HepG2 (cell line): ENCODE measurements at regions not wholly inside any gene's neighbourhood (a gene's known extent, or its start where the extent isn't known, plus 50 kb on each side); places are given as distances from the start of the nearest gene placed in this dataset.

Source experiments
- ATAC-seq: fragments of 200-7000 bp; cut with Tn5 transposase; 3 replicates; pipeline ENCODE4 v1.9.1; 2020; ENCODE audit warnings: mild to moderate bottlenecking, moderate library complexity
- BruUV-seq: library from RNA; stranded (reverse); fragments of 400-500 nt; replicated peaks from 2 replicates; lab custom pipeline; 2021; lab: Mats Ljungman, UMichigan
- CTCF ChIA-PET: fragments of 300-600 bp; formaldehyde crosslinking; extraction: SDS; loops from one replicate; lab custom pipeline; 2021; ENCODE audit warnings: low total read pairs, inconsistent platforms, low intra/inter-chr PET ratio; lab: Yijun Ruan, JAX
- POLR2A ChIA-PET: fragments of 350-600 bp; sonication (Branson Sonifier 250); formaldehyde crosslinking; loops from one replicate; lab custom pipeline; 2020; ENCODE audit warnings: antibody characterized with exemption, inconsistent platforms; lab: Yijun Ruan, JAX
- DNase-seq: peaks from one replicate; pipeline ENCODE4 v3.0.0-alpha.2; 2015; ENCODE audit warnings: low spot score
- FAIRE-seq: peaks from 3 replicates; lab custom pipeline; 2011; peaks lifted over from hg19 to GRCh38; lab: Jason Lieb, UNC
- H2AFZ ChIP-seq: one replicate; pipeline ENCODE4 v1.6.1; 2011; ENCODE audit warnings: low read length, inconsistent platforms
- H3K27ac ChIP-seq: fragments of 300-600 bp; 3 replicates; pipeline ENCODE4 v1.8.0; 2011; ENCODE audit warnings: mixed run types, mild to moderate bottlenecking, mixed read lengths, low read length, inconsistent platforms; ENCODE audit not compliant: insufficient read depth; ENCODE audit errors: extremely low read length
- H3K27me3 ChIP-seq, 2 experiments: fragments of 200-600 bp in 1 of 2; 2 replicates in 1 of 2; 3 replicates in 1 of 2; pipeline versions ENCODE4 v1.6.0 to v1.8.0; 2011; ENCODE audit warnings: low read length in 2 of 2, mild to moderate bottlenecking in 2 of 2, moderate library complexity in 2 of 2, inconsistent platforms in 1 of 2; ENCODE audit not compliant: insufficient read depth in 2 of 2, control insufficient read depth in 1 of 2
- H3K36me3 ChIP-seq, 2 experiments: fragments of 200-600 bp in 1 of 2; replicated peaks in 1 of 2; 2 replicates in 1 of 2; 3 replicates in 1 of 2; pipeline versions ENCODE4 v1.5.1 to v1.8.0; 2011; ENCODE audit warnings: low read length in 2 of 2, inconsistent platforms in 1 of 2; ENCODE audit not compliant: insufficient read depth in 2 of 2, control insufficient read depth in 1 of 2
- H3K4me1 ChIP-seq: 2 replicates; pipeline ENCODE4 v1.5.1; 2012; ENCODE audit warnings: low read length, inconsistent platforms; ENCODE audit not compliant: insufficient read depth
- H3K4me2 ChIP-seq: 2 replicates; pipeline ENCODE4 v1.6.0; 2011; ENCODE audit warnings: low read depth, low read length, inconsistent platforms
- H3K4me3 ChIP-seq, 3 experiments: fragments of 200-600 bp in 1 of 3; sonication (generic), shearing (Covaris generic) in 1 of 3; replicated peaks in 1 of 3; 2 replicates each; pipeline ENCODE4 v1.5.1; 2011 to 2016; ENCODE audit warnings: low read length in 3 of 3, inconsistent platforms in 2 of 3, low read depth in 2 of 3, mild to moderate bottlenecking in 2 of 3, control low read depth in 1 of 3, mixed read lengths in 1 of 3; ENCODE audit not compliant: insufficient read depth in 1 of 3
- H3K79me2 ChIP-seq: one replicate; pipeline ENCODE4 v1.6.1; 2011; ENCODE audit warnings: low read length, inconsistent platforms; ENCODE audit not compliant: insufficient read depth
- H3K9ac ChIP-seq: 2 replicates; pipeline ENCODE4 v1.6.0; 2011; ENCODE audit warnings: mild to moderate bottlenecking, low read depth, low read length, inconsistent platforms; ENCODE audit not compliant: insufficient read depth
- H3K9me3 ChIP-seq: 2 replicates; pipeline ENCODE4 v1.5.1; 2012; ENCODE audit warnings: mild to moderate bottlenecking, low read length
- H4K20me1 ChIP-seq: 2 replicates; pipeline ENCODE4 v1.6.0; 2011; ENCODE audit warnings: inconsistent platforms, mild to moderate bottlenecking, low read length, moderate library complexity; ENCODE audit not compliant: insufficient read depth
- BCL3 ChIP-seq: sonication (generic); formaldehyde crosslinking; IDR thresholded peaks from 2 replicates; pipeline ENCODE4 v1.5.1; 2020; ENCODE audit warnings: mild to moderate bottlenecking, missing genetic modification reagents, moderate library complexity
- FOXO4 ChIP-seq: sonication (generic); formaldehyde crosslinking; conservative IDR thresholded peaks from 2 replicates; pipeline ENCODE4 v1.8.1; 2023; ENCODE audit warnings: missing genetic modification reagents
- GTF2F1 ChIP-seq: fragments of 150-350 bp; IDR thresholded peaks from 2 replicates; pipeline ENCODE4 v1.6.1; 2014; ENCODE audit warnings: low read length
- KLF15 ChIP-seq: sonication (generic); formaldehyde crosslinking; IDR thresholded peaks from 2 replicates; pipeline ENCODE4 v1.8.1; 2023; ENCODE audit warnings: borderline replicate concordance, mild to moderate bottlenecking, inconsistent platforms, missing genetic modification reagents, mixed read lengths
- PHB2 ChIP-seq: fragments of 450-650 bp; IDR thresholded peaks from 2 replicates; pipeline ENCODE4 v1.6.1; 2018; ENCODE audit not compliant: partially characterized antibody
- SAFB2 ChIP-seq: sonication (generic); formaldehyde crosslinking; IDR thresholded peaks from 2 replicates; pipeline ENCODE4 v1.5.1; 2020; ENCODE audit warnings: missing genetic modification reagents, low read depth, mild to moderate bottlenecking, borderline replicate concordance
- SIX1 ChIP-seq: sonication (generic); formaldehyde crosslinking; IDR thresholded peaks from 2 replicates; pipeline ENCODE4 v1.4.0; 2020; ENCODE audit warnings: missing genetic modification reagents, borderline replicate concordance
- SNRNP70 ChIP-seq: fragments of 200-400 bp; formaldehyde crosslinking; IDR thresholded peaks from 2 replicates; pipeline ENCODE4 v1.6.1; 2017; ENCODE audit warnings: mild to moderate bottlenecking, low read depth, low read length, moderate library complexity
- TBP ChIP-seq: sonication (generic); formaldehyde crosslinking; IDR thresholded peaks from 2 replicates; pipeline ENCODE4 v1.5.0; 2020; ENCODE audit warnings: missing genetic modification reagents
- ZNF570 ChIP-seq: sonication (generic); formaldehyde crosslinking; IDR thresholded peaks from 2 replicates; pipeline ENCODE4 v1.4.0; 2020; ENCODE audit warnings: mild to moderate bottlenecking, missing genetic modification reagents, borderline replicate concordance
- WGBS: methylation state at CpG from one replicate; pipeline ENCODE4 v1.1.6; 2017; ENCODE audit warnings: low lambda C conversion rate; 5-methylcytosine and 5-hydroxymethylcytosine counted together
- in situ Hi-C: cut with HindIII; loops from 2 replicates; pipeline ENCODE4 v1.10.0; 2017; ENCODE audit warnings: low pct_unique_long_range_greater_than_20kb; ENCODE audit not compliant: extremely low pct_ligation_motif_present
- intact Hi-C: fragments of 100-400 bp; cut with micrococcal nuclease; formaldehyde crosslinking; loops from one replicate; pipeline ENCODE4 v1.10.0; 2022; ENCODE audit not compliant: unreplicated experiment

GRCh38 chr9:107390279-107390678, 99.3 kb downstream of the KLF4 start:
- in situ Hi-C loops (no loop called here), intact Hi-C loops (no loop called here)
- 71% methylated on average over 8 of the region's 8 CpGs for WGBS
- Histone ChIP-seq H3K36me3 (no peaks in the 10 kb centered on the region), H3K27me3 (no peaks in the 10 kb centered on the region; a peak in 1 of 5 replicates), H3K4me2 (peak overlapping the region; percentile 50; the same call in 1 of the 2 replicates), H3K9ac (no peak overlapping the region), H4K20me1 (no peaks in the 10 kb centered on the region), H3K4me3 (no peak overlapping the region), H3K27ac (no peak overlapping the region), H2AFZ (no peak overlapping the region), H3K4me1 (peaks cover 21% of the 10 kb centered on the region), H3K9me3 (no peaks in the 10 kb centered on the region), H3K79me2 (no peaks in the 10 kb centered on the region)
- BruUV-seq, result no TSS peak
- POLR2A ChIA-PET, result interaction anchor here (1.7 kb wide), 1 partner anchor 22 kb away, joined by 7 read pairs; no protein-coding TSS in a partner anchor
- no peak for TF ChIP-seq PHB2
- no peak for TF ChIP-seq KLF15
- TF ChIP-seq BCL3, result no peak
- no peak for TF ChIP-seq TBP (CRISPR knock-in tag)
- no peak for TF ChIP-seq SNRNP70
- TF ChIP-seq ZNF570 (CRISPR knock-in tag), result no peak
- no peak for TF ChIP-seq SAFB2
- no peak for TF ChIP-seq GTF2F1
- no peak for TF ChIP-seq SIX1 (CRISPR knock-in tag)
- no peak for TF ChIP-seq FOXO4 (CRISPR knock-in tag)
- DNase-seq, result no peak
- CTCF ChIA-PET, result no interaction called here
- FAIRE-seq, result no peak
- no peak for ATAC-seq
